Stimulated activated CD4-positive, alpha-beta T cell treated with anti-CD3 and anti-CD28 coated beads, Interleukin-2, amount 100 ng/mL, for 48 hours (primary cell): ENCODE measurements at regions not wholly inside any gene's neighbourhood (a gene's known extent, or its start where the extent isn't known, plus 50 kb on each side); places are given as distances from the start of the nearest gene placed in this dataset.

Experiments
- DNase-seq, 2 donors: peaks; one replicate each; pipeline ENCODE4 v3.0.0-alpha.2; 2020

DNA sequence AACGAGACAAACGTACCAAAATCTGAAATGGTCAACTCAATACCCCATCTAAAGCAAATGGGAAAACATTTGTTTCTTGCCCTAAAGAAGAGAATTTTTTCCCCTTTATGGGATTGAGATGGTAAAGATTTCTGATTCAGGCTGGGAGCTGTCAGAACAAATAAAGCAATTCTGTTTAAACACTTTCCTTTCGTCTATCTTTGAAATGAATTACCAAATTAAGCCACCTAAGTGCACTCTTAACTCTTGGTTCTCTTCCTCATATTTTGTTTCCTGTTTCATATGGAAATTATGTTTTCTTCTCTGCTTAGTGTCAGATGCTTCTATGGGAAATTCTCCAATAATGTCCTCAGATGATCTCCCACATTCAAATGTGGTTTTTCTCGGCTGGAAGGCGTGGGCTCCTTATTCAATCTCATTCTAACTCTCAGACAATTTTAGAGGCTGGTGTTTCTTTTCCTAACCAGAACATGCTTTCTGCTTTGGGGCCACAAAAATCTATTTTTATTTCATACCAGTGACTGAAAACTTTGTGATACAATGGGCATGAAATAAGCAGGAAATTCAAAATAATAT is 50.3 kb upstream of the HPF1 start:
- DNase-seq = no peak
